ENCODE measurements at regions not wholly inside any gene's neighbourhood (a gene's known extent, or its start where the extent isn't known, plus 50 kb on each side); places are given as distances from the start of the nearest gene placed in this dataset.

DNA sequence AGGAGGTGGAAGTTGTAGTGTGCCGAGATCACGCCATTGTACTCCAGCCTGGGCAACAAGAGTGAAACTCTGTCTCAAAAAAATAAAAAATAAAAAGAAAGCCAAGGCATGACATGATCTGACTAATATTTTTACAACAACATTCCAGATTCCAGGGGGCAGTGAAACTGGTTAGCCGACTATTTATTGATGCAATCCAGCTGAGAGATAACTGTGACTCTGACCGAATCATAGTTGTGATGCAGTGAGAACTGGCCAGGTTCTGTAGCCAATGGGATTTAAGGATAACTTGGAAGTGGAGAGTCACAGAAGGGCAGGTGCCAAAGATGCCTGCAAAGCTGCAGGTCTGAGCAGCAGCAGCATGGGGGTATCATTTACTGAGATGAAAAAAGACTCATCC lies 82.9 kb upstream of the TSHZ2 start:
- DNase-seq (ENCODE audit: low spot score): no peak
- Histone ChIP-seq H3K4me3 (no peak overlapping the region), H3K27ac (no peak overlapping the region)
- TF ChIP-seq, protein P1, sequence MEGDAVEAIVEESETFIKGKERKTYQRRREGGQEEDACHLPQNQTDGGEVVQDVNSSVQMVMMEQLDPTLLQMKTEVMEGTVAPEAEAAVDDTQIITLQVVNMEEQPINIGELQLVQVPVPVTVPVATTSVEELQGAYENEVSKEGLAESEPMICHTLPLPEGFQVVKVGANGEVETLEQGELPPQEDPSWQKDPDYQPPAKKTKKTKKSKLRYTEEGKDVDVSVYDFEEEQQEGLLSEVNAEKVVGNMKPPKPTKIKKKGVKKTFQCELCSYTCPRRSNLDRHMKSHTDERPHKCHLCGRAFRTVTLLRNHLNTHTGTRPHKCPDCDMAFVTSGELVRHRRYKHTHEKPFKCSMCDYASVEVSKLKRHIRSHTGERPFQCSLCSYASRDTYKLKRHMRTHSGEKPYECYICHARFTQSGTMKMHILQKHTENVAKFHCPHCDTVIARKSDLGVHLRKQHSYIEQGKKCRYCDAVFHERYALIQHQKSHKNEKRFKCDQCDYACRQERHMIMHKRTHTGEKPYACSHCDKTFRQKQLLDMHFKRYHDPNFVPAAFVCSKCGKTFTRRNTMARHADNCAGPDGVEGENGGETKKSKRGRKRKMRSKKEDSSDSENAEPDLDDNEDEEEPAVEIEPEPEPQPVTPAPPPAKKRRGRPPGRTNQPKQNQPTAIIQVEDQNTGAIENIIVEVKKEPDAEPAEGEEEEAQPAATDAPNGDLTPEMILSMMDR (IDR thresholded peaks at IDR 0.05): no peak

DNA sequence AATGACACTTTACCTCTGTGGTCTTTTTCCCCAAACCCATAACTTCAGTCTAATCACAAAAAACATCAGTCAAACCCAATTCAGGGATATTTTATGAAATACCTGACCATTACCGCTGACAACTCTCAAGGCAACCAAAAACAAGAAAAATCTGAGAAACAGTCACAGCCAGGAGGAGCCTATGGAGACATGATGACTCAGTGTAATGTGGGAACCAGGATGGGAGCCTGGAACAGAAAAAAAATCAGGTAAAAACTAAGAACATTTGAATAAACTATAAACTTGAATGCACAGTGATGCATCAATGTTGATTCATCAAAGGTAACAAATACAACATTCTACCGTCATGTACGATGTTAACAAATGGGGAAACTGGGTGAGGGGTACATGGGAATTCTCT lies 84.1 kb upstream of the TSHZ2 start:
- no peak overlapping the region for H3K27ac ChIP-seq
- TF ChIP-seq, protein P1 (IDR thresholded peaks at IDR 0.05): no peak
- no peak overlapping the region for H3K4me3 ChIP-seq
- DNase-seq (ENCODE audit: low spot score): no peak

DNA sequence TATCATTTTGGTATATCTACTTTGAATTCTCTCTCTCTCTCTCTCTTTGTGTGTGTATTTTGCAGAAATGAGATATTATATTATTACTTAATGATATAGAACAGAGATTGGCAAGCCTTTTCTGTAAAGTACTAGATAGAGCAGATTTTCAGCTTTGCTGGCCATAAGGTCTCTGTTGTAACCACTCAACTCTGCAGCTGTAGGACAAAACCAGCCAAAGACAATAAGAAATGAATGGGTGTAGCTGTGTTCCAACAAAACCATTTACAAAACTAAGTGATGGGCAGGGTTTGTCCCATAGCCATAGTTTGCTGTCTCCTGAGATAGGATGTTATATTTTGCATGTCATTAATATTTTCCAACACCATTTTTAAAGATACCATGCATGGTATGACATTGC lies 91.2 kb upstream of the TSHZ2 start:
- no peak overlapping the region for H3K27ac ChIP-seq
- TF ChIP-seq, protein P1 (IDR thresholded peaks at IDR 0.05): no peak
- DNase-seq (ENCODE audit: low spot score): no peak
- no peak overlapping the region for H3K4me3 ChIP-seq

DNA sequence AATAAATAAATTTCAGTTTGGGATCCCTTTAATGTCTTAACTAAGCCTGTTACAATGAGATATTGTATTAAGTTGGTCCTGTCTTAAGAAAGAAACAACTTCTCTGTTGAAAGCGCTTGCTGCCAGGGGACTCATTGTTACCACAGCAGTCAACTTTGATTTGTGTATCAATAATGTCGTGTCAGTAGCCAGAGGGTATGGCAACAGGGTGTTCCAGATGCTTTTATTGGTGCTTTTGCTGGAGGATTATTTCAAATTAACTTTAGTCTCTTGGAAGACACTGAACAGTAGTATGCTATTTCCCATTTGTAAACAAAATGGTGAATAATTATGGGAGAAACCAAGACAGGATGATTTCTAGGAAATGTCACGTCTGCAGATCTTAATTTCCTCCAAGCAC lies 91.9 kb upstream of the TSHZ2 start:
- TF ChIP-seq, protein P1 (IDR thresholded peaks at IDR 0.05): no peak
- no peak overlapping the region for H3K27ac ChIP-seq
- no peak overlapping the region for H3K4me3 ChIP-seq
- DNase-seq (ENCODE audit: low spot score): no peak

DNA sequence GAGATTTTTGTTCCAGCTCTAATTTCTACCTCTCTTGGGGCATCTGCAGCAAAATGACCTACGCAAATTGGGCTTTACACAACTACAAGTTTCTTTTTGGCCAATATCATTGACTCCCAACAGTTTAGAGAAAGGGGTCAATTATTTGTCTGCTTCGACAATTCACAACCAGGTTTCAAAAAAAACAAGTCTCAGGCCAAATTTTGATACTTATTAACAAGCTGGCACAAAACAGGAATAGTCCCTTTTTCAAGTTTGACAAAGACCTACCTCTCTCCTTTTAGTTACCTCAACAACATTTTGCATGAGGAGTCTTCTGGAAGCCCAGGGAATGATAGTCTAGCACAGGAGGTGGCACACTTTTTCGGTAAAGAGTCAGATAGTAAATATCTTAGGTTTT lies 97.9 kb upstream of the TSHZ2 start:
- no peak overlapping the region for H3K27ac ChIP-seq
- H3K4me3 ChIP-seq: no peak overlapping the region
- no peak for DNase-seq (ENCODE audit: low spot score)
- TF ChIP-seq, protein P1 (IDR thresholded peaks at IDR 0.05): no peak

DNA sequence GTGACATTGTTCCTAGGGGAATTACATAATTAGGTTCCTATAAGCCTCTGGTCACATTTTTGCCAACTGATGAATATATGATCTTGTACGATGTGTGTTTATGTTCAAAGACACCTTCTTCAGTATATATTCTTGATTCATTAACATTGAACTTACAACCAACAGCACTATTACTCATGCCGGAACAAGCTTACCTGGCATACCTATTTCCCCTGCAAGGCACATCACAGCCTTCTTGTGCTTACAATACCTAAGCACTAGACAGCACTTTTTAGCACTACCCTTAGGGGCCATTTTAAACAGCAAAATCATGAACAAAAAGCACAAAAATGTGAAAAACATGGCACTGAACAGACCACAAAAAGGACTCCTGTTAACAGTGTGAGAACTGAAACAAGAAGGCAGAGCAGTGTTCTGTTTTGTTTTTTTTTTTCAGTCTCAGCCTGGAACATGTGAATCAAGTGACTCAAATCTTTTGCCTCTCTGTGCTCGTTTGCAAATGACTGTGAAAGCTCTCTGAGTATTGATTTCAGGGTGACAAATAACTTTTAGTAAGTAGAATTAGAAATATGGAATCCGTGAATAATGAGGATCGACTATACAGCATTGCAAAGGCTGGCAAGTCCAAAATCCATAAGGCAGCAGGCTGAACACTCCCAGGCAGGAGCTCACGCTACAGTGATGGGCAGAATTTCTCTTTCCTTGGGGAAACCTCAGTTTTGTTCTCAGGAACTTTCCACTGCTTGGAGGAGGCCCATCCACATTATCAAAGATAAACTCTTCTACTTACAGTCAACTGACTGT lies 102.3 kb upstream of the TSHZ2 start:
- H3K4me3 ChIP-seq: no peak overlapping the region
- no peak for DNase-seq (ENCODE audit: low spot score)
- TF ChIP-seq, protein P1 (IDR thresholded peaks at IDR 0.05): no peak

DNA sequence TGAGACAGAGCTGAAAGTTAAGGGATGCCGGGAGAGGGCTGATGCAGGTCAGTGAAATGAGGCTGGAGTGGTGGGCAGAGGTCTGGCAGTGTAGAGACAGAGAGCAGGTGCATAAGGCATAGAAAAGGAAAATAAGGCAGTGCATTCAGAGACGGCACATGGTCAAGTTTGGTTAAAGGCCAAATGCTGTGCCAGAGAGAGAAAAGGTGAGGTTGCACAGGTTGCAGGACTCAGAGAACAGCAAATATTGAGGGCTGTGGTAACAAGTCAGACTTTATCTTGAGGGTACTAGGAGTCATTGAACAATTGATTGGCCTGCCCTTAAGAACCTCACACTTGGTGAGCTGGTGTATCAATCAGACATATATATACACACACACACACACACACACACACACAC lies 102.9 kb upstream of the TSHZ2 start:
- Histone ChIP-seq H3K27ac (no peak overlapping the region), H3K4me3 (no peak overlapping the region)
- TF ChIP-seq, protein P1 (IDR thresholded peaks at IDR 0.05): no peak
- no peak for DNase-seq (ENCODE audit: low spot score)

More for the DNA sequence above, 102.3 kb upstream of the TSHZ2 start:
- H3K27ac ChIP-seq: no peak overlapping the region

Measured in coronary artery (tissue), 2 donors.